Stimulated activated CD8-positive, alpha-beta memory T cell treated with anti-CD3 and anti-CD28 coated beads, Interleukin-2, amount 100 ng/mL, for 1 hour (primary cell): ENCODE measurements at regions not wholly inside any gene's neighbourhood (a gene's known extent, or its start where the extent isn't known, plus 50 kb on each side); places are given as distances from the start of the nearest gene placed in this dataset.

ENCODE experiments used
- DNase-seq, 2 donors: peaks; one replicate each; pipeline ENCODE4 v3.0.0-alpha.2; 2020; ENCODE audit warnings: low read depth in 2 of 2

GRCh38 chr1:173400387-173400995 is 76.6 kb upstream of the PRDX6 start:
- no peak for DNase-seq

GRCh38 chr1:173403996-173404395 is 73.1 kb upstream of the PRDX6 start:
- no peak for DNase-seq

DNA sequence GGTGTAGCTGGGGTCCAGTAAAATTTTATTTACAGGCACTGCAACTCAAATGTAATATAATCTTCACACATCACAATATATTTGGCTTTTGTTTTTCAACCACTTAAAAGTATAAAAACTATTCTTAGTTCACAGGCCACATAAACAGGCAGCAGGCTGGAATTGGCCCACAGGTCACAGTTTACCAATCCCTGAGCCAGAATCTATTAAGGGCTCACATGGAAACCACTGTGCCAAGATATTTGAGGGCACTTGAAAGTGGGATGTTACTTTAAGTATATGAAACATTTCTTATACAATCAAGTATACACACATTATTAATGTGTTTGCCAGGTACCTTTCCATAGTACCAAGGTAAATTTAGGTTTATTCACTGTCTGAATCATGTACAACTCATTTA is 71.9 kb upstream of the PRDX6 start:
- no peak for DNase-seq

DNA sequence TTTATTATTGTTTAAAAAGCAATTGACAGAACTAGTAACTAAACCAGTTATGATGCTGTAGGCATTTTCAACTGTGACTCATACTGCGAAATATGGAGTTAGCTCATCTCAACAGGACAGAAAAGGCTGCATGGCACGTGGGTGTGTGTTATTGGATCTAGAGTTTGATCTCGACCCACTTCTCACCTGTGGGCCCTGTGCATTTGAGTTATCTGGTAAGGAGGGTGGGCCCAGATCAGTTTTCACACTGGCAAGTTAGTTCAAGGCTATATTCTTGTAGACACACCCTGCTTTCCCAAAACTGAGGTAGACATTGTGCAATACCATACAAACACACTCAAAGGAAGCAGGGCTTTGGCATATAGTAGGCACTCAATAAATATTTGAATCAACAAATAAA is 71.3 kb upstream of the PRDX6 start:
- DNase-seq = no peak

DNA sequence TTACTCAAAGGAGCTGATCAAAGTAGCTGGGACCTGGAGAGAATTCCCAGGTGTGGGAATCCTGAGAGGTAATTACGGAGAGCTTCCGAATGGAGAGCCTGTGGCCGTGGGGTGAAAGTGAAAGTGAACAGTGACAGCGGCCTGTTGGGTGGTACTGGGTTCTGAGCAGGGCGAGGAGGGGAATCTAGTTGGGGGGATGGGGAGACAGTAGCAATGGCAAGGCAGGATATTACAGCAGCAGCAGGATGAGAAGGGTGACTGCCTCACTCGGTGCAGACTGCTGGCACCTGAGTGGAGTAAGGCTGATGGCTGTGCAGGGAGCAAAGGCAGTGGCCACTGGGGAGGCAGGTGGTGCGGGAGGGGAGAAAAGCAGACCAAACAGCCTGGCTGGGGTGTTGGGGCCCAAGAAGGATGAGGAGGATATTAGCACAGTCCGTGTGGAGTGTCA is 70.3 kb upstream of the PRDX6 start:
- DNase-seq = no peak

DNA sequence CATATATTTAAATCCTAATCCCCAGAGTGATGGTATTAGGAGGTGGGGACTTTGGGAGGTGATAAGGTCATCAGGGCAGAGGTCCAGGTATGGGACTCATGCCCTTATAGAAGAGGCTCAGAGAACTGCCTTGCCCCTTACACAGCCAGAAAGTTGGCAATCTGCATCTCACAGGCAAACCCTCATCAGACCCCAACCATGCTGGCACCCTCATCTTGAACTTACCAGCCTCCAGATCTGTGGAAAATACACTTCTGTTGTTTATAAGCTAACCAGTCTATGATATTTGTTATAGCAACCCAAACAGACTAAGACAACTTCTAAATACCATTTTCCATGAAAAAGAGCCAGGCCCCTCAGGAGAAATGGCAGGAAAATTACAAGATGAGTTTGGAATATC is 69.3 kb upstream of the PRDX6 start:
- no peak for DNase-seq

GRCh38 chr1:173408886-173409285 is 68.2 kb upstream of the PRDX6 start:
- no peak for DNase-seq

- no peak for DNase-seq
Measured at GRCh38 chr1:173409613-173410012, 67.5 kb upstream of the PRDX6 start.

GRCh38 chr1:173410133-173410793 is 66.9 kb upstream of the PRDX6 start:
- no peak for DNase-seq

DNA sequence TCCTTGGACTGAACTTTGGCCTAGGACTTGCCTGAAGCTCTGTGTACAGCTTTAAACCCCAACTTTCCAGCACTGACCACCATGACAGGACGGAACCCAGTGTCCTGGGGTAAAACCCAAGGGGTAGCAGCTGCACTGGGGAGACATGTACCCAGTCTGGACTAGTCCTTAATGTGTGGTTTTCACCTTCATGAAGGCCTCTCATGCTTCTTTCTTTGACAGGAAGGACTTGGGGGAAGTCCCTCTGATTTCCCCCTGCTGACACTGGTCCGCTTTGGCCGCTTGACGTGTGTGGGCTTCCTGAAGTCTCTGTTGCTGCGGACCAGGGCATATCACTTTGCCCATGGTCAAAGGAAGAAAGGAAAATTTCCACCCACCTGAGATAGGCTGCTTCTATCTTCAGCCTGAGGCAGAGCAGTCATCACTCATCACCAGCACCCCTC is 66.3 kb upstream of the PRDX6 start:
- DNase-seq = no peak

DNA sequence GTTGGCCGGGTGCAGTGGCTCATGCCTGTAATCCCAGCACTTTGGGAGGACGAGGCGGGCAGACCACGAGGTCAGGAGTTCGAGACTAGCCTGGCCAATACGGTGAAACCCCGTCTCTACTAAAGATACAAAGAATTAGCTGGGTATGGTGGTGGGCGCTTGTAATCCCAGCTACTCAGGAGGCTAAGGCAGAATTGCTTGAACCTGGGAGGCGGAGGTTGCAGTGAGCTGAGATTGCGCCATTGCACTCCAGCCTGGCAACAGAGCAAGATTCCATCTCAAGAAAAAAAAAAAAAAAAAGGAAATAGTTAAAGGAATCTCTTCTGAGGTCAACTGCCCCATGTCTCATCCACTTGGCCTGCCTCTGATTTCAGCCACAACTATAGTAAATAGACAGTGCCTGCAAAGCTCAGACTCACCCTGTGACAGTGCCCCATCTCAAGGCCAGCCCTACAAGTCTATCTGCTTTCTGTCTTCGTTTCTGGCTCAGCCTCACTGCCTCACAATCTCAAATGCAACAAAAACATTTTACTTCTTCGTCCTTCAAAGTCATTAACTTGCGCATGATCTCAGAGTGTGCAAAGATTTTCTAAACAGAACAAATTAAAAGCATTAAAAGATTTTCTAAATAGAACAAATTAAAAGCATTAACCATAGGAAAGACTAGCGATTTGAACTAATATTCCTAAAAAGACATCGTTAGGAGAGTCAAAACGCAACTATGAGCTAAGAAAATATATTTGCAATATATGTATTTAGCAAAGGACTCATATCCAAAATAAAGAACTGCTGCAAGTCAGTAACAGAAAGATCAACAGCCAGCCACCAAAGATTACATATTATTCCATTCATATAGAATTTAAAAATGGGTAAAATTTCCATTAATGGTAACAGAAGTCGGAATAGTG is 65.0 kb upstream of the PRDX6 start:
- DNase-seq = no peak

GRCh38 chr1:173413271-173413707 is 63.8 kb upstream of the PRDX6 start:
- no peak for DNase-seq

- DNase-seq = no peak
Measured at GRCh38 chr1:173414136-173414535, 63.0 kb upstream of the PRDX6 start.

GRCh38 chr1:173414539-173415226 is 62.5 kb upstream of the PRDX6 start:
- no peak for DNase-seq

DNA sequence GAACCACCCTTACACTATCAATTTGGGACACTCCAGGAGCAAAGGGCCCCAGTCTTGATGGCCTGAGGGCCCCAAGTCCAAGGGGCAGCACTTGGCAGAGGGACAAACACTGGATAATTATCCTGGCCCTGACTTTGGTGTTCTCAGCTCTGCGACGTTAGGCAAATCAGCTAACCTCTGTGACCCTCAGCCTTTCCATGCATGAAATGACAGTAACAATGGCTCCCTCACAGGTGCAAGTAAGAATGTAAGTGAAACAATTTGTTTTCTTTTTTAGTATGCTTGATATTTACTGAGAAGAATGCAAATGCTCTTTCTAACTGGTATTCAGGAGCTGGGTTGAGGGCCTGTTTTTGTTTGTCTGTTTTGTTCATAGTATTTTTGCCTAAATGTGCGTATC is 61.6 kb upstream of the PRDX6 start:
- no peak for DNase-seq

DNA sequence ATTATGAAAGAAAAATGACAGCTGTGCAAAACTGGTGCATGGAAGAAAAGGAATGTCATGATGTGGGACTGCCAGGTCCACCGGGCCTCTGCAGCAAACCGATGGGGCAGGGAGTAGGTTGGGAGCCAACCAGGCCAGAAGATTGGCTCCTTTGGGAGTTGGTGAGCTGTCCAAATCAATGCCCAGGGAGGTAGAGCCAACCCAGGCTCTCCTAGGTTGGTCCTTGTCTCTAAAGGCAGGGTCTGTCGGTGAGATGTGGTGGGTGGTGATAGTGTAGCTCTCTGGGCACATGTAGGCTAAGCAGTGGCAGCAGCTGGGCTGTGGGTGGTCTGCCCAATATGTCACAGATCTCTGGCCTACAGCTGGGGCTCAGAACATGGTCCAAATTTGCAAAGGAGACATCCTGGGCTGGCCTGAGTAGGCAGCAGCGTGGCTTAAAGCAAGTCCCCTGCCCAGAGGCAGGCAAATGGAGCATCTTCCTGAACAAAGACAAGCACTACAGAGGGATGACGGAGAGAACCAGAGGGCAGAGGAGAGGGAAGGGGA is 61.2 kb upstream of the PRDX6 start:
- DNase-seq = no peak

GRCh38 chr1:173417563-173417962 is 59.6 kb upstream of the PRDX6 start:
- no peak for DNase-seq

DNA sequence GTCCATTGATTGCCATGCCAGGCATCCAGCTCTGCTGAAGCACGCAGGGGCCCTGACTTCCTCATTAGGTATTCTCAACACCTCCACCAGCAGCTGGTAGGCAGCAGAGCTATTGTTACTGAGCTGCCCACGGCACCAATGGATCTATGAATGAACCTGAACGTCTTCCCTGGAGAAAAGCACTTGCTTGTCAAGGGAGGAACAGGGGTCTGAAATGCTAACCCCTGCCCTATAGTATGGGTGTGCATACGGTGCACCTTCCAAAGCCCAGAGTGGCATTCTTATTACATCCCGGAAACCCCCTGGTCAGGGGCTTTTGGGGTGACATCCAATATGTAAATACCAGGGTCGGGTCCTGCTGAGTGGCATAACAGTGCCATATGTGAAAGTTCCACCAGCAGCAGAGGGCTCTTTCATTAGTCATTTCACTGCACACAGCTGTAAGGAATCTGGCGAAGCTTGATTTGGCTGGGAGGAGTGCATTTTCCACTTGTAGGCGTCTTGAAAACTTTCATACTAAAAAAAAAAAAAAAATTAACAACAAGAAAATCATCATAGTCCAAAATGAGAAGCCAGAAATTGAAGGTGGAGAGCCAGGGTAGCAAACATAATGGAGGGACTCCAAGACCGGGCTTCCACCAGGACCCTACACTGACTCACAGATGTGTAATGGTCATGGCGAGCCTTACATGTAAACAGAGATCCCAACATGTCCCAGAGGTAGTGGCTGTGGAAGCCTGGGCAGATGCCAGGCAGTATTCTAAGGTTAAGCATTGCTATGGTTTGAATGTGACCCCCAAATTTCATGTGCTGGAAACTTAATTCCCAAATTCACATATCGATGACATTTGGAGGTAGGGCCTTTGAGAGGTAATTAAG is 58.8 kb upstream of the PRDX6 start:
- DNase-seq = no peak

- DNase-seq = peak in 1 of 2 donors; percentile 12
Measured at GRCh38 chr1:173420330-173420806, 56.8 kb upstream of the PRDX6 start.

GRCh38 chr1:173421286-173421685 is 55.8 kb upstream of the PRDX6 start:
- no peak for DNase-seq

- DNase-seq = no peak
Measured at GRCh38 chr1:173421789-173422188, 55.3 kb upstream of the PRDX6 start.
